ENCODE measurements at regions not wholly inside any gene's neighbourhood (a gene's known extent, or its start where the extent isn't known, plus 50 kb on each side); places are given as distances from the start of the nearest gene placed in this dataset.
A peak's percentile ranks its signal among the peaks of the same experiment; 100 is the strongest.
"Not testable (repeated sequence)": the region's sequence is repeated elsewhere in the genome, so short reads cannot be mapped to it uniquely, and the experiment has no call there.

GRCh38 chr13:65584126-65584525, 1646.0 kb downstream of the PCDH9 start (continued):
- no peak for TF ChIP-seq POU6F1 (CRISPR knock-in tag; IDR thresholded peaks at IDR 0.05; ENCODE audit: borderline replicate concordance, low read depth)
- TF ChIP-seq CSDC2 (CRISPR knock-in tag; IDR thresholded peaks at IDR 0.05): no peak

DNA sequence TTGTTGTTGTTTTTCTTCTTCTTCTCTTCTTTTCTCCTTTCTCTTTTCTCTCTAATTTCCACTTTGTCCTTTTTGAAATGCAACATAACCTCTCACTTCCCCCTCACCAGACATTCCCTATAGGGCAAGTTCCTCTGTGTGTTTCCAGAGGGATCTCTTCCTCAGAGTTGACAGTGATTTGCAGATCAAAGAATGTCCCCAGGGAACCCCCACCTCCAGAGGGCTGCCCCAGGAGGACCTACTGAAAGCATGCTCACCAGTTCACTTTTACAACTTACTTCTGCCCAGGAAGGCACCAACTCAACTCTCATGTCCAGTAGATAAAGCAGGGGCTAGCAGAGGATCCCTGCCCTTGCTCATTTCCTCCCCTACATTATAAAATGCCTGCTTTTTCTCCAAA, 1648.0 kb downstream of the PCDH9 start:
- TF ChIP-seq ZNF70 (CRISPR knock-in tag; IDR thresholded peaks at IDR 0.05) (no peak), ISL1 (CRISPR knock-in tag; IDR thresholded peaks at IDR 0.05) (no peak), ZC3H10 (CRISPR knock-in tag; IDR thresholded peaks at IDR 0.05) (no peak), POU6F1 (CRISPR knock-in tag; IDR thresholded peaks at IDR 0.05; ENCODE audit: borderline replicate concordance, low read depth) (no peak), CSRNP3 (CRISPR knock-in tag; IDR thresholded peaks at IDR 0.05) (no peak), ZNF565 (CRISPR knock-in tag; conservative IDR thresholded peaks at IDR 0.05; ENCODE audit: low read depth) (no peak), OSR1 (CRISPR knock-in tag; IDR thresholded peaks at IDR 0.05) (no peak), ESRRG (CRISPR knock-in tag; IDR thresholded peaks at IDR 0.05) (no peak)
- no peak for ATAC-seq

GRCh38 chr13:65564561-65564960, 1665.6 kb downstream of the PCDH9 start:
- not testable (repeated sequence) for ATAC-seq

- TF ChIP-seq ARNTL (CRISPR knock-in tag; IDR thresholded peaks at IDR 0.05; ENCODE audit: borderline replicate concordance, low read depth): no peak
- ATAC-seq: no peak
These were observed 1667.8 kb downstream of the PCDH9 start for GRCh38 chr13:65562305-65562704.

DNA sequence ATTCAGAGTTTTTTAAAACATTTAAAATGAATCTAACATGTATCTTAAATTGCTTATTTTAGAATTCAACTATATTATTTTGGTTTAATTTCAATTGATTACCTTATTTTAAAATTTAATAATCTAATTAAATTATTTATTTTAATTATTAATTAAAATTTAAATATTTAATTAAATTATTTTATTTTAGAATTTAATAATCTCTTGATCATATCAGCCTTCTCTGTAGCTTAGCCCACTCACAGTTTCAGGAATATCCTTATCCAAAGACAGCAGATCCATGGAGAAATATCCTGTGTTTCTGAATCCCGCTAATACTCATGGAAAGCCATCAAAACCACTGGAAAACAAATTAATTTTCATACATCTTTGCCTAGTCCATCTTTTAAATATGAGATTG, 1669.2 kb downstream of the PCDH9 start:
- ATAC-seq: no peak
- TF ChIP-seq SNAI2 (CRISPR knock-in tag; IDR thresholded peaks at IDR 0.05) (no peak), PPARA (CRISPR knock-in tag; IDR thresholded peaks at IDR 0.05; ENCODE audit: borderline replicate concordance) (no peak), ZFP3 (CRISPR knock-in tag; IDR thresholded peaks at IDR 0.05) (no peak), OSR1 (CRISPR knock-in tag; IDR thresholded peaks at IDR 0.05) (no peak), TSHZ2 (CRISPR knock-in tag; IDR thresholded peaks at IDR 0.05) (no peak), ZFP30 (CRISPR knock-in tag; IDR thresholded peaks at IDR 0.05) (no peak), ZNF565 (CRISPR knock-in tag; conservative IDR thresholded peaks at IDR 0.05; ENCODE audit: low read depth) (no peak), CSDC2 (CRISPR knock-in tag; IDR thresholded peaks at IDR 0.05) (no peak)

- TF ChIP-seq ZFP30 (CRISPR knock-in tag; IDR thresholded peaks at IDR 0.05) (no peak), CSDC2 (CRISPR knock-in tag; IDR thresholded peaks at IDR 0.05) (no peak), ZNF8 (CRISPR knock-in tag; IDR thresholded peaks at IDR 0.05) (no peak), ISL1 (CRISPR knock-in tag; IDR thresholded peaks at IDR 0.05) (0 out of 2 replicates have a peak, but pooled peaks have one; percentile 11)
These were observed 1674.2 kb downstream of the PCDH9 start for GRCh38 chr13:65555962-65556361.

More at GRCh38 chr13:65555962-65556361, 1674.2 kb downstream of the PCDH9 start:
- no peak for ATAC-seq
